DOHH2 (cell line): ENCODE measurements at regions not wholly inside any gene's neighbourhood (a gene's known extent, or its start where the extent isn't known, plus 50 kb on each side); places are given as distances from the start of the nearest gene placed in this dataset.

Source experiments
- EZH2phosphoT487 ChIP-seq: fragments of 200-600 bp; sonication (generic); IDR thresholded peaks from 2 replicates; pipeline ENCODE4 v1.6.1; 2017; ENCODE audit warnings: borderline replicate concordance, mild to moderate bottlenecking, antibody characterized with exemption, low read length, moderate library complexity, mixed read lengths
- TF ChIP-seq, protein P1 (sequence below): fragments of 200-600 bp; sonication (generic); IDR thresholded peaks from one replicate; pipeline ENCODE4 v1.5.1; 2014; ENCODE audit warnings: antibody characterized with exemption, mild to moderate bottlenecking, low read depth, low read length; ENCODE audit not compliant: poor library complexity, severe bottlenecking

DNA sequence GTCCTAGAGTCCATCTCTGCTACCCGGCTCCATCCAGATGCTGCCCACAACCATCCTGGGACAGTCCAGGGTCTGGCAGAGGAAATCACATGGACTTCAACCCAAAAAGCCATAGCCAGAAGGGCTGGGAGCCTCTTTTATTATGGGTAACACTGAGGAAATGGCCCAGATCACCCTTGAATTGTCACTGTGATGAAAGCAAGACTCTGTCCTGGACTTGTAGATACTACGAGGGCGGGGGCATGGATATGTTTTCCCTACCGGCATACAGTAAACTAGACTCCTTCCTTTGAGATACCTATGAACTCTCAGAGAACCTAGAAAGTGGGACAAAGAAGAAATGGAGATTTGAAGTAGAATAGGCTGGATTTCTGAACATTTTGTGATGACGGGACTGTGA is 110.3 kb downstream of the LACC1 start:
- TF ChIP-seq, protein P1, sequence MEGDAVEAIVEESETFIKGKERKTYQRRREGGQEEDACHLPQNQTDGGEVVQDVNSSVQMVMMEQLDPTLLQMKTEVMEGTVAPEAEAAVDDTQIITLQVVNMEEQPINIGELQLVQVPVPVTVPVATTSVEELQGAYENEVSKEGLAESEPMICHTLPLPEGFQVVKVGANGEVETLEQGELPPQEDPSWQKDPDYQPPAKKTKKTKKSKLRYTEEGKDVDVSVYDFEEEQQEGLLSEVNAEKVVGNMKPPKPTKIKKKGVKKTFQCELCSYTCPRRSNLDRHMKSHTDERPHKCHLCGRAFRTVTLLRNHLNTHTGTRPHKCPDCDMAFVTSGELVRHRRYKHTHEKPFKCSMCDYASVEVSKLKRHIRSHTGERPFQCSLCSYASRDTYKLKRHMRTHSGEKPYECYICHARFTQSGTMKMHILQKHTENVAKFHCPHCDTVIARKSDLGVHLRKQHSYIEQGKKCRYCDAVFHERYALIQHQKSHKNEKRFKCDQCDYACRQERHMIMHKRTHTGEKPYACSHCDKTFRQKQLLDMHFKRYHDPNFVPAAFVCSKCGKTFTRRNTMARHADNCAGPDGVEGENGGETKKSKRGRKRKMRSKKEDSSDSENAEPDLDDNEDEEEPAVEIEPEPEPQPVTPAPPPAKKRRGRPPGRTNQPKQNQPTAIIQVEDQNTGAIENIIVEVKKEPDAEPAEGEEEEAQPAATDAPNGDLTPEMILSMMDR, result no peak
- TF ChIP-seq EZH2phosphoT487, result no peak
